ENCODE measurements at regions not wholly inside any gene's neighbourhood (a gene's known extent, or its start where the extent isn't known, plus 50 kb on each side); places are given as distances from the start of the nearest gene placed in this dataset.

GRCh38 chr2:163518762-163519161, 217.0 kb downstream of the FIGN start:
- ChIA-PET POLR2A (no interaction called here), CTCF (no interaction called here)
- intact Hi-C loops (cut with micrococcal nuclease): no loop called here
- no peak for TF ChIP-seq CTCF (IDR thresholded peaks at IDR 0.05; ENCODE audit: unreplicated experiment)
- no TSS peak for BruUV-seq (replicated peaks)
- Mint-ChIP-seq H3K9me3 (ENCODE audit: unreplicated experiment) (peaks cover 11% of the 10 kb centered on the region), H3K4me1 (ENCODE audit: insufficient read depth, unreplicated experiment) (no peaks in the 10 kb centered on the region), H3K27me3 (ENCODE audit: insufficient read depth, unreplicated experiment) (no peaks in the 10 kb centered on the region), H3K4me3 (ENCODE audit: unreplicated experiment) (no peak overlapping the region), H3K36me3 (ENCODE audit: insufficient read depth, unreplicated experiment) (no peaks in the 10 kb centered on the region), H3K27ac (ENCODE audit: low read depth, unreplicated experiment) (no peak overlapping the region)
- DNase-seq (ENCODE audit: unreplicated experiment): no peak

DNA sequence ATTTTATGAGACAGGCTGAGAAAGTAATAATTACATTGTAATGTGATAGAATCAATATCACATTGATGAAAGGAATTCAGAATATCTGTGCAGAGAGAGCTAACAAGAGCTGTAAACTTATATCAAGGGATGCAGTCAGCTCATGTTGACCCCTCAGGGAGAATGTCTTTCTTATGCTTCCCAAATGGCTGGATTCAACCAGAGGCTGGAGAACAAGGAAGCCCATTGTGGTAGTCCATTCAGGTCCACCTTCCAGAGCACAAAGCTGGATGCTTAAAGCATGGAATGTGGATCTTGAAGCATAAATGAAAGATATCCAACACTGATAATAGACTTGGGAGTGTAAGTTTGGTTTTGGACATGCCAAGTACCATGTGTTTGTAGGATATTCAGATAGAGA, 220.0 kb downstream of the FIGN start:
- no peak overlapping the region for H3K4me3 Mint-ChIP-seq (ENCODE audit: unreplicated experiment)
- H3K27me3 Mint-ChIP-seq (ENCODE audit: insufficient read depth, unreplicated experiment): no peaks in the 10 kb centered on the region
- H3K9me3 Mint-ChIP-seq (ENCODE audit: unreplicated experiment): no peaks in the 10 kb centered on the region
- no peak for TF ChIP-seq CTCF (IDR thresholded peaks at IDR 0.05; ENCODE audit: unreplicated experiment)
- H3K27ac Mint-ChIP-seq (ENCODE audit: low read depth, unreplicated experiment): no peak overlapping the region
- CTCF ChIA-PET: no interaction called here
- DNase-seq (ENCODE audit: unreplicated experiment): no peak
- intact Hi-C loops (cut with micrococcal nuclease): no loop called here
- H3K4me1 Mint-ChIP-seq (ENCODE audit: insufficient read depth, unreplicated experiment): no peaks in the 10 kb centered on the region
- BruUV-seq (replicated peaks): no TSS peak
- POLR2A ChIA-PET: no interaction called here
- H3K36me3 Mint-ChIP-seq (ENCODE audit: insufficient read depth, unreplicated experiment): no peaks in the 10 kb centered on the region

DNA sequence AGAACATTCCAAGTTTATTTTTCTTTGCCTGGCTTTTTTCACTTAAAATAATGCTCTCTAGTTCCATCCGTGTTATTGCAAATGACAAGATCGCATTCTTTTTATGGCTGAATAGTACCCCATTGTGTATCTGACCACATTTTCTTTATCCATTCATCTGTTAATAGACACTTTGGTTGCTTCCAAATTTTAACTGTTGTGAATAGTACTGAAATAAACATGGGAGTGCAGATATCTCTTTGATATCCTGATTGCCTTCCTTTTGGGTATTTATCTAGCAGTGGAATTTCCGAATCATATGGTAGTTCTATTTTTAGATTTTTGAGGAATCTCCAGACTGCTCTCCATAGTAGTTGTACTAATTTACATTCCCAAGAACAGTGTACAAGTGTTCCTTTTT, 230.5 kb downstream of the FIGN start:
- Mint-ChIP-seq H3K4me1 (ENCODE audit: insufficient read depth, unreplicated experiment) (no peaks in the 10 kb centered on the region), H3K27ac (ENCODE audit: low read depth, unreplicated experiment) (no peak overlapping the region), H3K4me3 (ENCODE audit: unreplicated experiment) (no peak overlapping the region), H3K27me3 (ENCODE audit: insufficient read depth, unreplicated experiment) (no peaks in the 10 kb centered on the region), H3K9me3 (ENCODE audit: unreplicated experiment) (no peaks in the 10 kb centered on the region), H3K36me3 (ENCODE audit: insufficient read depth, unreplicated experiment) (no peaks in the 10 kb centered on the region)
- ChIA-PET CTCF (no interaction called here), POLR2A (no interaction called here)
- intact Hi-C loops (cut with micrococcal nuclease): no loop called here
- no TSS peak for BruUV-seq (replicated peaks)
- no peak for TF ChIP-seq CTCF (IDR thresholded peaks at IDR 0.05; ENCODE audit: unreplicated experiment)
- no peak for DNase-seq (ENCODE audit: unreplicated experiment)

DNA sequence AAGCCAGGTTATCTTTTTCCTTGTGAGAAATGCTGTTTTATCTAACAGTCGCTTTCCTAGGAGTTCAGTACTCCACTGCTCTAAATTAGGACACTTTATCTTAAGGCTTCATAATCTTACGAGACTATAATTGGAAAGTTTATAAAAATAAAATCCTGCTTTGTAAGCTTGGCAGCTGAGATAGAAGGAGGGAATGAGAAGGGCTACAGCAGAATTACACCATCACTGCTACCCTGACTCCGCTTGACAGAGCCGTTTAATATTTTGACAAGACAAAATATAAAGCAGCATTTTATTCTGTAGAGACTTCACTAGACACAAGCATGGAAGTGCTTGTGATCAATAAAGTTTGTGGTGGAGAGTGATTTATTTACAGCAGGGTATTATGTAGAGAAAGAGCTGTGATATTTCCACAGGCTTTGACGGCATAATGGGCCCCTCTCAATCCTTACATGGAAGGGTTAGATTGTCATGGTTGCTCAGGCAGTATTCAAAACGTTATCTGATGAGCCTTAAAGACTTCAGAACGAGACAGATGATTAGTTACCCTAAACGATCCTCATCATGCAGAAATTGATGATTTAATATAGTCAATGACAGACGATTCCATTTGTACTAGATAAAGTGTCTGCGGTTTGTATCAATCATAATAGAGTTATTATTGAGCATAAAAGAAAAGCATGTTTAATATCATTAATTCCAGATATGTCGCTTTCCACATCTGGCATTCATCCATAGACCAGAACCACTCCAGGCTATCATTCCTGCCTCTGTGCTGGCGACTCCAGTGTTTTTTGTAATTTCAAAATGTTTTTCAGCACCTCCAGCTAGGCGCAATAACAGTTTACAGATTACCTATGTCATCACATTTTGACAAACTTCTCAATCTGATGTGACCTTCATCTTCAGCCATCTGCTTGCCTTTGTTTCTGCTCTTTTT, 242.2 kb downstream of the FIGN start:
- Mint-ChIP-seq H3K36me3 (ENCODE audit: insufficient read depth, unreplicated experiment) (no peaks in the 10 kb centered on the region), H3K9me3 (ENCODE audit: unreplicated experiment) (no peaks in the 10 kb centered on the region), H3K27me3 (ENCODE audit: insufficient read depth, unreplicated experiment) (no peaks in the 10 kb centered on the region), H3K27ac (ENCODE audit: low read depth, unreplicated experiment) (no peak overlapping the region), H3K4me1 (ENCODE audit: insufficient read depth, unreplicated experiment) (no peaks in the 10 kb centered on the region), H3K4me3 (ENCODE audit: unreplicated experiment) (no peak overlapping the region)
- ChIA-PET POLR2A (no interaction called here), CTCF (interaction anchor here (0.6 kb wide), 1 partner anchor 147 kb away, joined by 3 read pairs; no protein-coding TSS in a partner anchor)
- BruUV-seq (replicated peaks): no TSS peak
- intact Hi-C loops (cut with micrococcal nuclease): no loop called here
- DNase-seq (ENCODE audit: unreplicated experiment): no peak
- no peak for TF ChIP-seq CTCF (IDR thresholded peaks at IDR 0.05; ENCODE audit: unreplicated experiment)
